ENCODE measurements at regions not wholly inside any gene's neighbourhood (a gene's known extent, or its start where the extent isn't known, plus 50 kb on each side); places are given as distances from the start of the nearest gene placed in this dataset.

GRCh38 chr11:32266601-32267000 lies 168.7 kb downstream of the WT1 start:
- H3K9ac ChIP-seq (ENCODE audit: low read depth in 1 of 2, low read length in 2 of 2): no peak overlapping the region
- WGBS: 62% methylated on average over 4 of the region's 4 CpGs
- no peak for DNase-seq (ENCODE audit: low spot score)
- H3K36me3 ChIP-seq (ENCODE audit: control insufficient read depth in 4 of 4, insufficient read depth in 3 of 4, low read depth in 1 of 4, low read length in 3 of 4): no peaks in the 10 kb centered on the region
- H3K27ac ChIP-seq (ENCODE audit: low read depth in 1 of 2, low read length in 2 of 2): no peak overlapping the region
- H3K4me1 ChIP-seq (ENCODE audit: control insufficient read depth in 4 of 4, insufficient read depth in 4 of 4, low read length in 3 of 4): no peaks in the 10 kb centered on the region
- H3K9me3 ChIP-seq (ENCODE audit: control insufficient read depth in 4 of 4, low read length in 3 of 4): peaks cover 0 to 1% (median 0%) of the 10 kb centered on the region in 4 donors
- peaks cover 0 to 5% (median under 1%) of the 10 kb centered on the region in 4 donors for H3K27me3 ChIP-seq (ENCODE audit: control insufficient read depth in 4 of 4, insufficient read depth in 4 of 4, low read length in 3 of 4)
- H3K4me3 ChIP-seq (ENCODE audit: low read depth in 1 of 3, low read length in 3 of 3): no peak overlapping the region
- TF ChIP-seq REST (IDR thresholded peaks at IDR 0.05) (no peak), HNF4A (conservative IDR thresholded peaks at IDR 0.05) (no peak), GABPA (IDR thresholded peaks at IDR 0.05 in 1 of 2, conservative IDR thresholded peaks at IDR 0.05 in 1 of 2) (no peak), SP1 (IDR thresholded peaks at IDR 0.05) (no peak), HNF4G (IDR thresholded peaks at IDR 0.05) (no peak), TAF1 (conservative IDR thresholded peaks at IDR 0.05) (no peak), RAD21 (IDR thresholded peaks at IDR 0.05) (no peak), NR2F2 (IDR thresholded peaks at IDR 0.05) (no peak), YY1 (IDR thresholded peaks at IDR 0.05) (no peak), FOXA1 (IDR thresholded peaks at IDR 0.05) (no peak), ZBTB33 (IDR thresholded peaks at IDR 0.05) (no peak), MAX (IDR thresholded peaks at IDR 0.05) (no peak), FOXA2 (IDR thresholded peaks at IDR 0.05) (no peak), ATF3 (IDR thresholded peaks at IDR 0.05) (no peak), CTCF (IDR thresholded peaks at IDR 0.05; ENCODE audit: low read depth, low read length, missing input control) (no peak)

GRCh38 chr11:32267679-32268187 lies 167.6 kb downstream of the WT1 start:
- DNase-seq (ENCODE audit: low spot score): no peak
- Histone ChIP-seq H3K9me3 (ENCODE audit: control insufficient read depth in 4 of 4, low read length in 3 of 4) (peaks cover 0 to 1% (median 0%) of the 10 kb centered on the region in 4 donors), H3K4me1 (ENCODE audit: control insufficient read depth in 4 of 4, insufficient read depth in 4 of 4, low read length in 3 of 4) (no peaks in the 10 kb centered on the region), H3K4me3 (ENCODE audit: low read depth in 1 of 3, low read length in 3 of 3) (no peak overlapping the region), H3K27me3 (ENCODE audit: control insufficient read depth in 4 of 4, insufficient read depth in 4 of 4, low read length in 3 of 4) (peaks cover 0 to 2% (median 0%) of the 10 kb centered on the region in 4 donors), H3K9ac (ENCODE audit: low read depth in 1 of 2, low read length in 2 of 2) (no peak overlapping the region), H3K36me3 (ENCODE audit: control insufficient read depth in 4 of 4, insufficient read depth in 3 of 4, low read depth in 1 of 4, low read length in 3 of 4) (no peaks in the 10 kb centered on the region), H3K27ac (ENCODE audit: low read depth in 1 of 2, low read length in 2 of 2) (no peak overlapping the region)
- 76% methylated on average over 7 of the region's 7 CpGs for WGBS
- TF ChIP-seq ATF3 (IDR thresholded peaks at IDR 0.05) (no peak), SP1 (IDR thresholded peaks at IDR 0.05) (no peak), EGR1 (IDR thresholded peaks at IDR 0.05; ENCODE audit: low read depth in 2 of 2) (no peak), CTCF (IDR thresholded peaks at IDR 0.05; ENCODE audit: low read depth, low read length, missing input control) (no peak), TAF1 (conservative IDR thresholded peaks at IDR 0.05) (no peak), GABPA (IDR thresholded peaks at IDR 0.05 in 1 of 2, conservative IDR thresholded peaks at IDR 0.05 in 1 of 2) (no peak), REST (IDR thresholded peaks at IDR 0.05) (no peak), NR2F2 (IDR thresholded peaks at IDR 0.05) (no peak), JUND (IDR thresholded peaks at IDR 0.05) (no peak)

Measured in liver (tissue), 8 donors.